OCI-LY1 (cell line): ENCODE measurements at regions not wholly inside any gene's neighbourhood (a gene's known extent, or its start where the extent isn't known, plus 50 kb on each side); places are given as distances from the start of the nearest gene placed in this dataset.

Experiments used
- EZH2 ChIP-seq: fragments of 200-600 bp; sonication (generic), shearing (Covaris generic); IDR thresholded peaks from 2 replicates; pipeline ENCODE4 v1.8.0; 2017; ENCODE audit warnings: borderline replicate concordance, mixed run types, mild to moderate bottlenecking, antibody characterized with exemption, low read length, moderate library complexity, mixed read lengths
- TF ChIP-seq, protein P1 (sequence below): fragments of 200-600 bp; sonication (generic), shearing (Covaris generic); IDR thresholded peaks from 2 replicates; pipeline ENCODE4 v1.5.1; 2017; ENCODE audit warnings: mild to moderate bottlenecking, antibody characterized with exemption, low read length, moderate library complexity, mixed read lengths

DNA sequence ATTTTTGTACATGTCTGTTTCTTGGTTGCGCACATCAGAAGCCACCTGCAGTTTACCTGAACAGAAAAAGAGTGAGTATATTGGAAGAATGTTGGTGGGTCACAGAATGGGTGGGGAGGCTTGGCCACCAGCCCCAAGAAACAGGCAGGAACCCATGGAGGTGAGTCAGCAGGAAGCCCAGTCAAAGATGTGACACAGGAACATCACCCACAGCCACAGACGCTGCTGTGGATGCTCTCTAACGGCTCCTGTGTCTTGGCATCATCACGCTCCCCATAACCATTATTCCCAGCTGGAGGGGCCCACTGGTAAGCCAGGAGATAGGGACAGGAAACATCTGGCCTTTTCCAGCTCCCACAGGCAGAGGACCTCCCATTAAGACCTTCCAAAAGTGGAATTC, 94.0 kb upstream of the WSB1 start:
- TF ChIP-seq, protein P1, sequence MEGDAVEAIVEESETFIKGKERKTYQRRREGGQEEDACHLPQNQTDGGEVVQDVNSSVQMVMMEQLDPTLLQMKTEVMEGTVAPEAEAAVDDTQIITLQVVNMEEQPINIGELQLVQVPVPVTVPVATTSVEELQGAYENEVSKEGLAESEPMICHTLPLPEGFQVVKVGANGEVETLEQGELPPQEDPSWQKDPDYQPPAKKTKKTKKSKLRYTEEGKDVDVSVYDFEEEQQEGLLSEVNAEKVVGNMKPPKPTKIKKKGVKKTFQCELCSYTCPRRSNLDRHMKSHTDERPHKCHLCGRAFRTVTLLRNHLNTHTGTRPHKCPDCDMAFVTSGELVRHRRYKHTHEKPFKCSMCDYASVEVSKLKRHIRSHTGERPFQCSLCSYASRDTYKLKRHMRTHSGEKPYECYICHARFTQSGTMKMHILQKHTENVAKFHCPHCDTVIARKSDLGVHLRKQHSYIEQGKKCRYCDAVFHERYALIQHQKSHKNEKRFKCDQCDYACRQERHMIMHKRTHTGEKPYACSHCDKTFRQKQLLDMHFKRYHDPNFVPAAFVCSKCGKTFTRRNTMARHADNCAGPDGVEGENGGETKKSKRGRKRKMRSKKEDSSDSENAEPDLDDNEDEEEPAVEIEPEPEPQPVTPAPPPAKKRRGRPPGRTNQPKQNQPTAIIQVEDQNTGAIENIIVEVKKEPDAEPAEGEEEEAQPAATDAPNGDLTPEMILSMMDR, result no peak
- no peak for TF ChIP-seq EZH2
